ENCODE measurements at regions not wholly inside any gene's neighbourhood (a gene's known extent, or its start where the extent isn't known, plus 50 kb on each side); places are given as distances from the start of the nearest gene placed in this dataset.
"Not testable (repeated sequence)": the region's sequence is repeated elsewhere in the genome, so short reads cannot be mapped to it uniquely, and the experiment has no call there.

- no peak for DNase-seq
These were observed 54.0 kb downstream of the RFPL4B start for GRCh38 chr6:112401083-112401482.

- no peak for DNase-seq
These were observed 60.0 kb downstream of the RFPL4B start for GRCh38 chr6:112407101-112407590.

- no peak for DNase-seq
These were observed 61.4 kb downstream of the RFPL4B start for GRCh38 chr6:112408522-112408921.

GRCh38 chr6:112409311-112409710 is 62.2 kb downstream of the RFPL4B start:
- no peak for DNase-seq

GRCh38 chr6:112413780-112414179 is 66.7 kb downstream of the RFPL4B start:
- DNase-seq, result no peak

- DNase-seq, result no peak
These were observed 68.2 kb downstream of the RFPL4B start for GRCh38 chr6:112415366-112415765.

- no peak for DNase-seq
These were observed 69.7 kb downstream of the RFPL4B start for GRCh38 chr6:112416866-112417265.

- not testable (repeated sequence) for DNase-seq
These were observed 79.9 kb downstream of the RFPL4B start for GRCh38 chr6:112427011-112427410.

- no peak for DNase-seq
These were observed 80.4 kb downstream of the RFPL4B start for GRCh38 chr6:112427499-112427898.

GRCh38 chr6:112428477-112428876 is 81.3 kb downstream of the RFPL4B start:
- DNase-seq, result no peak

GRCh38 chr6:112429226-112429625 is 82.1 kb downstream of the RFPL4B start:
- DNase-seq, result no peak

- no peak for DNase-seq
These were observed 84.7 kb downstream of the RFPL4B start for GRCh38 chr6:112431803-112432202.

- no peak for DNase-seq
These were observed 85.7 kb downstream of the RFPL4B start for GRCh38 chr6:112432853-112433252.

- DNase-seq, result no peak
These were observed 86.3 kb downstream of the RFPL4B start for GRCh38 chr6:112433457-112433856.

GRCh38 chr6:112434896-112435435 is 87.8 kb downstream of the RFPL4B start:
- no peak for DNase-seq

GRCh38 chr6:112437058-112437457 is 89.9 kb downstream of the RFPL4B start:
- DNase-seq, result no peak

- no peak for DNase-seq
These were observed 91.9 kb downstream of the RFPL4B start for GRCh38 chr6:112439010-112439409.

- DNase-seq, result no peak
These were observed 92.3 kb downstream of the RFPL4B start for GRCh38 chr6:112439432-112439831.

GRCh38 chr6:112441607-112442006 is 94.5 kb downstream of the RFPL4B start:
- DNase-seq, result no peak

GRCh38 chr6:112443179-112444065 is 96.3 kb downstream of the RFPL4B start:
- DNase-seq, result no peak

- not testable (repeated sequence) for DNase-seq
These were observed 101.7 kb downstream of the RFPL4B start for GRCh38 chr6:112448786-112449185.

GRCh38 chr6:112450663-112451062 is 103.5 kb downstream of the RFPL4B start:
- DNase-seq, result no peak

GRCh38 chr6:112457886-112458285 is 110.8 kb downstream of the RFPL4B start:
- no peak for DNase-seq

- DNase-seq, result no peak
These were observed 112.7 kb downstream of the RFPL4B start for GRCh38 chr6:112459758-112460304.

Data from inflammatory macrophage (primary cell).